Panc1 (cell line): ENCODE measurements at regions not wholly inside any gene's neighbourhood (a gene's known extent, or its start where the extent isn't known, plus 50 kb on each side); places are given as distances from the start of the nearest gene placed in this dataset.
"Not testable (repeated sequence)": the region's sequence is repeated elsewhere in the genome, so short reads cannot be mapped to it uniquely, and the experiment has no call there.

Experiments used
- ATAC-seq: fragments of 200-7000 bp; cut with Tn5 transposase; 2 replicates; pipeline ENCODE4 v1.9.1; 2020; ENCODE audit warnings: mild to moderate bottlenecking, moderate library complexity
- BruUV-seq: library from RNA; stranded (reverse); fragments of 400-500 nt; replicated peaks from 2 replicates; lab custom pipeline; 2021; lab: Mats Ljungman, UMichigan
- CTCF ChIA-PET: fragments of 300-600 bp; sonication (Branson Sonifier 250); formaldehyde crosslinking; loops from one replicate; lab custom pipeline; 2022; ENCODE audit warnings: antibody characterized with exemption; lab: Charles Lee
- POLR2A ChIA-PET: fragments of 300-600 bp; sonication (Branson Sonifier 250); formaldehyde crosslinking; loops from one replicate; lab custom pipeline; 2022; ENCODE audit warnings: antibody characterized with exemption; lab: Charles Lee
- DNase-seq: peaks from one replicate; pipeline ENCODE4 v3.0.0-alpha.2; 2010; ENCODE audit warnings: low read depth, low spot score
- H3K27ac ChIP-seq: 2 replicates; pipeline ENCODE4 v1.5.1; 2011; ENCODE audit warnings: mild to moderate bottlenecking, low read length, inconsistent platforms
- H3K27me3 ChIP-seq: fragments of 200-500 bp; sonication (Bioruptor generic); 2 replicates; pipeline ENCODE4 v1.6.0; 2014; ENCODE audit warnings: low read length, inconsistent platforms; ENCODE audit not compliant: control insufficient read depth, insufficient read depth
- H3K36me3 ChIP-seq: fragments of 200-500 bp; sonication (Bioruptor generic); 2 replicates; pipeline ENCODE4 v1.5.1; 2014; ENCODE audit warnings: inconsistent platforms, mild to moderate bottlenecking, low read length, moderate library complexity; ENCODE audit not compliant: control insufficient read depth, insufficient read depth
- H3K4me1 ChIP-seq: 2 replicates; pipeline ENCODE4 v1.5.1; 2011; ENCODE audit warnings: inconsistent platforms, mild to moderate bottlenecking, low read length, moderate library complexity; ENCODE audit not compliant: control insufficient read depth, insufficient read depth
- H3K4me3 ChIP-seq, 2 experiments: 2 replicates each; pipeline ENCODE4 v1.5.1; 2011 to 2012; ENCODE audit warnings: low read depth in 2 of 2, low read length in 2 of 2, mild to moderate bottlenecking in 2 of 2, inconsistent platforms in 1 of 2, moderate library complexity in 1 of 2
- H3K9me3 ChIP-seq: fragments of 200-500 bp; sonication (Bioruptor generic); 2 replicates; pipeline ENCODE4 v1.5.1; 2014; ENCODE audit warnings: low read depth, mild to moderate bottlenecking, inconsistent platforms, low read length, moderate library complexity; ENCODE audit not compliant: control insufficient read depth, insufficient read depth
- POLR2AphosphoS5 ChIP-seq: IDR thresholded peaks from 2 replicates; pipeline ENCODE4 v1.6.1; 2012; ENCODE audit warnings: mild to moderate bottlenecking, low read depth, low read length, moderate library complexity
- SIN3A ChIP-seq: IDR thresholded peaks from 2 replicates; pipeline ENCODE4 v1.6.1; 2012; ENCODE audit warnings: low read depth, mild to moderate bottlenecking, low read length, moderate library complexity, borderline replicate concordance; ENCODE audit not compliant: insufficient read depth
- TCF7L2 ChIP-seq: IDR thresholded peaks from 2 replicates; pipeline ENCODE4 v1.6.1; 2011; ENCODE audit warnings: mild to moderate bottlenecking, low read depth, low read length, inconsistent platforms
- in situ Hi-C: cut with HindIII; loops from 2 replicates; pipeline ENCODE4 v1.10.0; 2016; ENCODE audit warnings: low sequenced_read_pairs, low pct_unique_long_range_greater_than_20kb
- intact Hi-C: fragments of 100-400 bp; cut with micrococcal nuclease; formaldehyde crosslinking; loops from one replicate; pipeline ENCODE4 v1.10.0; 2022; ENCODE audit not compliant: unreplicated experiment
- TF ChIP-seq, protein P1 (sequence below): fragments of 450-650 bp; IDR thresholded peaks from 2 replicates; pipeline ENCODE4 v1.5.1; 2017; ENCODE audit warnings: mild to moderate bottlenecking
- TF ChIP-seq, protein P2 (sequence below), 2 experiments: IDR thresholded peaks; 2 replicates each; pipeline ENCODE4 v1.6.1; 2011 to 2012; ENCODE audit warnings: low read depth in 2 of 2, control low read depth in 1 of 2, low read length in 1 of 2, mild to moderate bottlenecking in 1 of 2, moderate library complexity in 1 of 2; ENCODE audit not compliant: insufficient read depth in 1 of 2

DNA sequence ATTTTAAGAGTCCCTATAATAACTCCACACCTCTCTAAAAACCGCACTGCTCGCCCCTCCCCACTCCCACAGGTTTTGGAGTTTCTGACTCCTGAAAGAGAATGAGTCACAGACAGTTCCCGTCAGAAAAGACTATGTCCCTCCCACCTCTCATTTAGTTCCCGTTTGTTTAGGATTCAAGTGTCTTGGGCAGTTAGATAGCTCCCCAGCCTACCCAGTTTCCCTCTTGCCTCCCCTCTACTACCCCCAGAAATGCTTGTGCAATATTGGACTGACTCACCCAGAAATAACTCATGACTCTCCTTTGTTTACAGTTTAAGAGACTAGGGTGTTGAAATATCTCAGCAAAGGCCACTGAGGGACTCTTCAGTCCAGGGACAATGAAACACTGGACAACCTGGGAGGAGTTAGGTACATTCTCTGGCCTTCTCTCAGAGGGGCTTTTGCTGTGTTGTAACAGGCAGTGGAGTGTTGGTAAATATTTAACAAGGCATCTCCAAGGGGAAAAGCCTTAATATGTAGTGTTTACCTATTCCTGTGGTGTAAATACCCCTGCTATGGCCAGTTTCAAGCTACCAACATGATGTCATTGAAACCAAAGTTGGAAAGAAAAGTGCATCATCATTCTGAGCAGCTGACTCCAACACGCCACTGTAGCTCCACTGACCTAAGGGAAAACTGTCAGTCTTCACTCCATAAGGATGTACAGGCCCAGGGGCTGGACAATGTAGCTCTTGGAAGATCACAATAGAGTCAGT is 96.1 kb upstream of the CHD2 start:
- no peaks in the 10 kb centered on the region for H3K27me3 ChIP-seq
- BruUV-seq = TSS peak; percentile 80
- no peaks in the 10 kb centered on the region; the same call in 1 of the 2 replicates for H3K36me3 ChIP-seq
- DNase-seq (peak; percentile 100), ATAC-seq (peak; percentile 85)
- peak overlapping the region; percentile 100 for H3K27ac ChIP-seq
- no peak overlapping the region for H3K4me3 ChIP-seq
- ChIA-PET POLR2A (interaction anchor here (0.5 to 1.5 kb wide), 7 partner anchors 25 to 1754 kb away, joined by 3 to 7 read pairs (median 4); no protein-coding TSS in a partner anchor), CTCF (interaction anchor here (1.7 kb wide), 1 partner anchor 114 kb away, joined by 4 read pairs; no protein-coding TSS in a partner anchor)
- intact Hi-C loops = no loop called here
- no peaks in the 10 kb centered on the region for H3K9me3 ChIP-seq
- TF ChIP-seq SIN3A = 0 out of 2 replicates have a peak, but pooled peaks have one; percentile 49
- TF ChIP-seq POLR2AphosphoS5 = peak; percentile 84; the same call in 1 of the 2 replicates
- TF ChIP-seq TCF7L2 = peak; percentile 61; the same call in 1 of the 2 replicates
- TF ChIP-seq, protein P1, sequence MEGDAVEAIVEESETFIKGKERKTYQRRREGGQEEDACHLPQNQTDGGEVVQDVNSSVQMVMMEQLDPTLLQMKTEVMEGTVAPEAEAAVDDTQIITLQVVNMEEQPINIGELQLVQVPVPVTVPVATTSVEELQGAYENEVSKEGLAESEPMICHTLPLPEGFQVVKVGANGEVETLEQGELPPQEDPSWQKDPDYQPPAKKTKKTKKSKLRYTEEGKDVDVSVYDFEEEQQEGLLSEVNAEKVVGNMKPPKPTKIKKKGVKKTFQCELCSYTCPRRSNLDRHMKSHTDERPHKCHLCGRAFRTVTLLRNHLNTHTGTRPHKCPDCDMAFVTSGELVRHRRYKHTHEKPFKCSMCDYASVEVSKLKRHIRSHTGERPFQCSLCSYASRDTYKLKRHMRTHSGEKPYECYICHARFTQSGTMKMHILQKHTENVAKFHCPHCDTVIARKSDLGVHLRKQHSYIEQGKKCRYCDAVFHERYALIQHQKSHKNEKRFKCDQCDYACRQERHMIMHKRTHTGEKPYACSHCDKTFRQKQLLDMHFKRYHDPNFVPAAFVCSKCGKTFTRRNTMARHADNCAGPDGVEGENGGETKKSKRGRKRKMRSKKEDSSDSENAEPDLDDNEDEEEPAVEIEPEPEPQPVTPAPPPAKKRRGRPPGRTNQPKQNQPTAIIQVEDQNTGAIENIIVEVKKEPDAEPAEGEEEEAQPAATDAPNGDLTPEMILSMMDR = no peak
- in situ Hi-C loops = no loop called here
- H3K4me1 ChIP-seq = peaks cover 49% of the 10 kb centered on the region

DNA sequence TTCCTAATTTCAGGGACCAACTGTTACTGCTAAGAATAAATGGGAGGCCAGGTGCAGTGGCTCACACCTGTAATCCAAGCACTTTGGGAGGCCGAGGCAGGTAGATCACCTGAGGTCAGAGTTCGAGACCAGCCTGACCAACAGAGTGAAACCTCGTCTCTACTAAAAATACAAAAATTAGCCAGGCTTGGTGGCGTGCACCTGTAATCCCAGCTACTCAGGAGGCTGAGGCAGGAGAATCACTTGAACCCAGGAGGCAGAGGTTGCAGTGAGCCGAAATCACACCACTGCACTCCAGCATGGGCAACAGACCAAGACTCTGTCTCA is 95.6 kb upstream of the CHD2 start:
- DNase-seq, ATAC-seq, H3K27me3 ChIP-seq, H3K4me3 ChIP-seq, intact Hi-C loops, BruUV-seq, in situ Hi-C loops, H3K9me3 ChIP-seq, H3K36me3 ChIP-seq: not testable (repeated sequence)
- ChIA-PET CTCF (interaction anchor here (1.7 kb wide), 1 partner anchor 113 kb away, joined by 4 read pairs; no protein-coding TSS in a partner anchor), POLR2A (interaction anchor here (0.6 to 1.5 kb wide), 3 partner anchors 70 to 110 kb away, joined by 3 to 7 read pairs (median 4); no protein-coding TSS in a partner anchor)
- Histone ChIP-seq H3K27ac (peak overlapping the region; percentile 100), H3K4me1 (peaks cover 50% of the 10 kb centered on the region)

DNA sequence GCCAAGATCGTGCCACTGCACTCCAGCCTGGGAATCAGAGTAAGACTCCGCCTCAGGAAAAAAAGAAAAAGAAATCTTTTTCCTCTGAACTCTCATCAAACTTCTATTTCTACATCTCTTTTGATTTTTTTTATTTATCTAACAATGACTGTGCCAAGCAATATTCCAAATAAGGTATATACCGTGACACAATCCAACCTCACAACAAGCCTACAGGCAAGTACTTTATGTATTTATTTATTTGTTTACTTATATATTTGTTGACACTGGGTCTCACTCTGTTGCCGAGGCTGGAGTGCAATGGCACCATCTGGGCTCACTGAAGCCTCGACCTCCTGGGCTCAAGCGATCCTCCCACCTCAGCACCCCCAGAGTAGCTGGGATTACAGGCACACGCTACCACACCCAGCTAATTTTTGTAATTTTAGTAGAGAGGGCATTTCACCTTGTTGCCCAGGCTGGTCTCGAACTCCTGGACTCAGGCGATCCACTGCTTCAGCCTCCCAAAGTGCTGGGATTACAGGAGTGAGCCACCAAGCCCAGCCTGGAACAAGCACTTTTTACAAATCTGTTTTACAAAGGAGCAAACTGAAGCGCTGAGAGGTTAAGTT is 94.9 kb upstream of the CHD2 start:
- intact Hi-C loops = loop anchor here (5.0 kb wide), 1 partner anchor 112 kb away; no protein-coding TSS in a partner anchor
- no TSS peak for BruUV-seq
- no peak for ATAC-seq
- ChIA-PET CTCF (interaction anchor here (0.5 to 1.7 kb wide), 4 partner anchors 8 to 138 kb away, joined by 3 to 6 read pairs (median 4); no protein-coding TSS in a partner anchor), POLR2A (interaction anchor here (0.5 to 1.5 kb wide), 4 partner anchors 77 to 110 kb away, joined by 4 to 9 read pairs (median 4); partner anchors contain the start of gene CHD2)
- no peak for TF ChIP-seq TCF7L2
- TF ChIP-seq, protein P1 = no peak
- TF ChIP-seq, protein P2, sequence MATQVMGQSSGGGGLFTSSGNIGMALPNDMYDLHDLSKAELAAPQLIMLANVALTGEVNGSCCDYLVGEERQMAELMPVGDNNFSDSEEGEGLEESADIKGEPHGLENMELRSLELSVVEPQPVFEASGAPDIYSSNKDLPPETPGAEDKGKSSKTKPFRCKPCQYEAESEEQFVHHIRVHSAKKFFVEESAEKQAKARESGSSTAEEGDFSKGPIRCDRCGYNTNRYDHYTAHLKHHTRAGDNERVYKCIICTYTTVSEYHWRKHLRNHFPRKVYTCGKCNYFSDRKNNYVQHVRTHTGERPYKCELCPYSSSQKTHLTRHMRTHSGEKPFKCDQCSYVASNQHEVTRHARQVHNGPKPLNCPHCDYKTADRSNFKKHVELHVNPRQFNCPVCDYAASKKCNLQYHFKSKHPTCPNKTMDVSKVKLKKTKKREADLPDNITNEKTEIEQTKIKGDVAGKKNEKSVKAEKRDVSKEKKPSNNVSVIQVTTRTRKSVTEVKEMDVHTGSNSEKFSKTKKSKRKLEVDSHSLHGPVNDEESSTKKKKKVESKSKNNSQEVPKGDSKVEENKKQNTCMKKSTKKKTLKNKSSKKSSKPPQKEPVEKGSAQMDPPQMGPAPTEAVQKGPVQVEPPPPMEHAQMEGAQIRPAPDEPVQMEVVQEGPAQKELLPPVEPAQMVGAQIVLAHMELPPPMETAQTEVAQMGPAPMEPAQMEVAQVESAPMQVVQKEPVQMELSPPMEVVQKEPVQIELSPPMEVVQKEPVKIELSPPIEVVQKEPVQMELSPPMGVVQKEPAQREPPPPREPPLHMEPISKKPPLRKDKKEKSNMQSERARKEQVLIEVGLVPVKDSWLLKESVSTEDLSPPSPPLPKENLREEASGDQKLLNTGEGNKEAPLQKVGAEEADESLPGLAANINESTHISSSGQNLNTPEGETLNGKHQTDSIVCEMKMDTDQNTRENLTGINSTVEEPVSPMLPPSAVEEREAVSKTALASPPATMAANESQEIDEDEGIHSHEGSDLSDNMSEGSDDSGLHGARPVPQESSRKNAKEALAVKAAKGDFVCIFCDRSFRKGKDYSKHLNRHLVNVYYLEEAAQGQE (IDR thresholded peaks at IDR 0.05; ENCODE audit: insufficient read depth in 1 of 2, low read depth in 2 of 2, low read length in 1 of 2) = no peak
- TF ChIP-seq POLR2AphosphoS5 = no peak; the same call in 1 of the 2 replicates
- Histone ChIP-seq H3K4me3 (no peak overlapping the region), H3K27me3 (no peaks in the 10 kb centered on the region), H3K9me3 (no peaks in the 10 kb centered on the region), H3K4me1 (peaks cover 56% of the 10 kb centered on the region), H3K27ac (peak overlapping the region; percentile 100), H3K36me3 (no peaks in the 10 kb centered on the region; the same call in 1 of the 2 replicates)
- DNase-seq = no peak
- in situ Hi-C loops = no loop called here

DNA sequence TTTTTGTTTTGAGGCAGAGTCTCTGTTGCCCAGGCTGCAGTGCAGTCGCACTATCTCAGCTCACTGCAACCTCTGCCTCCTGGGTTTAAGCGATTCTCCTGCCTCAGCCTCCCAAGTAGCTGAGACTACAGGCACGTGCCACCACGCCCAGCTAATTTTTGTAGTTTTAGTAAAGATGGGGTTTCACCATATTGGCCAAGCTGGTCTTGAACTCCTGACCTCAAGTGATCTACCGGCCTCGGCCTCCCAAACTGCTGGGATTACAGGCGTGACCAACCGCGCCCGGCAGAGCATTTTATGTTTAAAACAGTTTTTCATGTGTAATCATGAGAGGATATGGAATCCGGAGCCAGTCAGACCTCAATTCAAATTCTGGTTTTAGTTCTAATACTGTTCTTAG is 94.0 kb upstream of the CHD2 start:
- BruUV-seq, H3K27me3 ChIP-seq, H3K4me3 ChIP-seq, in situ Hi-C loops, ATAC-seq, DNase-seq, H3K36me3 ChIP-seq, H3K9me3 ChIP-seq: not testable (repeated sequence)
- POLR2A ChIA-PET = interaction anchor here (0.6 to 1.5 kb wide), 6 partner anchors 16 to 109 kb away, joined by 3 to 9 read pairs (median 4); partner anchors contain the start of gene CHD2
- Histone ChIP-seq H3K4me1 (peaks cover 64% of the 10 kb centered on the region), H3K27ac (peak overlapping the region; percentile 100)
- CTCF ChIA-PET = interaction anchor here (0.6 to 1.7 kb wide), 3 partner anchors 9 to 137 kb away, joined by 3 to 6 read pairs (median 4); no protein-coding TSS in a partner anchor
- intact Hi-C loops = loop anchor here (5.0 kb wide), 1 partner anchor 111 kb away; no protein-coding TSS in a partner anchor
